ENCODE measurements at regions not wholly inside any gene's neighbourhood (a gene's known extent, or its start where the extent isn't known, plus 50 kb on each side); places are given as distances from the start of the nearest gene placed in this dataset.
"Not testable (repeated sequence)": the region's sequence is repeated elsewhere in the genome, so short reads cannot be mapped to it uniquely, and the experiment has no call there.

DNA sequence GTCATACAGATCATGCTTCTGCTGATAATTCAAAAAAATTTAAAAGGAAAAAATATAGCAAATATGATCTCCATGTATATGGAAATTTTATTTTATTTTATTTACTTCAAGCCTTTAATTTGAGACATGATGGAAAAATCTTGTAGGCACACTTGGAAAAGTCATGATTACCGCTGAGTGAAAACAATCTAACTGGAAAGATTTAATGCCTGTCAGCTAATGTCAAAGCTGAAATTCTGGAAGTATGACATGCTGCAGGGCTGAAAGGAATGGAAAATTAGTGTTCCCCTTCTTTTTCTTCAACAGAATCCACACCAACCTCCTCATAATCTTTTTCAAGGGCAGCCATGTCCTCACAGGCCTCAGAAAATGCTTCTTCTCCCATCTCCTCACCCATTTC is 58.2 kb downstream of the RPRM start:
- TF ChIP-seq, protein P1, sequence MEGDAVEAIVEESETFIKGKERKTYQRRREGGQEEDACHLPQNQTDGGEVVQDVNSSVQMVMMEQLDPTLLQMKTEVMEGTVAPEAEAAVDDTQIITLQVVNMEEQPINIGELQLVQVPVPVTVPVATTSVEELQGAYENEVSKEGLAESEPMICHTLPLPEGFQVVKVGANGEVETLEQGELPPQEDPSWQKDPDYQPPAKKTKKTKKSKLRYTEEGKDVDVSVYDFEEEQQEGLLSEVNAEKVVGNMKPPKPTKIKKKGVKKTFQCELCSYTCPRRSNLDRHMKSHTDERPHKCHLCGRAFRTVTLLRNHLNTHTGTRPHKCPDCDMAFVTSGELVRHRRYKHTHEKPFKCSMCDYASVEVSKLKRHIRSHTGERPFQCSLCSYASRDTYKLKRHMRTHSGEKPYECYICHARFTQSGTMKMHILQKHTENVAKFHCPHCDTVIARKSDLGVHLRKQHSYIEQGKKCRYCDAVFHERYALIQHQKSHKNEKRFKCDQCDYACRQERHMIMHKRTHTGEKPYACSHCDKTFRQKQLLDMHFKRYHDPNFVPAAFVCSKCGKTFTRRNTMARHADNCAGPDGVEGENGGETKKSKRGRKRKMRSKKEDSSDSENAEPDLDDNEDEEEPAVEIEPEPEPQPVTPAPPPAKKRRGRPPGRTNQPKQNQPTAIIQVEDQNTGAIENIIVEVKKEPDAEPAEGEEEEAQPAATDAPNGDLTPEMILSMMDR (IDR thresholded peaks at IDR 0.05; ENCODE audit: low read depth, low read length): no peak
- no peak for DNase-seq (ENCODE audit: extremely low read depth, low read depth)

- TF ChIP-seq, protein P1 (IDR thresholded peaks at IDR 0.05; ENCODE audit: low read depth, low read length): no peak
- DNase-seq (ENCODE audit: extremely low read depth, low read depth): no peak
These were observed 61.5 kb downstream of the RPRM start for GRCh38 chr2:153417077-153417476.

- TF ChIP-seq, protein P1 (IDR thresholded peaks at IDR 0.05; ENCODE audit: low read depth, low read length): no peak
- no peak for DNase-seq (ENCODE audit: extremely low read depth, low read depth)
These were observed 62.5 kb downstream of the RPRM start for GRCh38 chr2:153416071-153416470.

DNA sequence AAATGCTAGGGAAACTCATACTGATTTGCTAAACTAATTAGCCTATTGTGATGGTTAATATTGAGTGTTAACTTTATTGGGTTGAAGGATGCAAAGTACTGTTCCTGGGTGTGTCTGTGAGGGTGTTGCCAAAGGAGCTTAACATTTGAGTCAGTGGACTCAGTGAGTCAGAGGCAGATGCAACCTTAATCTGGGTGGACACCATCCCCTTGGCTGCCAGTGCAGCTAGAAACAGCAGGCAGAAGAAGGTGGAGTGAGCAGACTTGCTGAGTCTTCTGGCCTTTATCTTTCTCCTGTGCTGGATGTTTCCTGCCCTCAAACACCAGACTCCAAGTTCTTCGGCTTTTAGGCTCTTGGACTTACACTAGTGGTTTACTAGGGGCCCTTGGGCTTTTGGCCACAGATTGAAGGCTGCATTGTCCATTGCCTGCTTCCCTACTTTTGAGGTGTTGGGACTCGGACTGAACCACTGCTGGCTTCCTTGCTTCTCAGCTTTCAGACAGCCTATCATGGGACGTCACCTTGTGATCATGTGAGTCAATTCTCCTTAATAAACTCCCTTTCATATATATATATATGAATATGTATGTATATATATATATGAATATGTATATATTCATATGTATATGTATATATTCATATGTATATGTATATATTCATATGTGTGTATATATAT is 69.7 kb downstream of the RPRM start:
- DNase-seq (ENCODE audit: extremely low read depth, low read depth): no peak
- TF ChIP-seq, protein P1 (IDR thresholded peaks at IDR 0.05; ENCODE audit: low read depth, low read length): no peak

DNA sequence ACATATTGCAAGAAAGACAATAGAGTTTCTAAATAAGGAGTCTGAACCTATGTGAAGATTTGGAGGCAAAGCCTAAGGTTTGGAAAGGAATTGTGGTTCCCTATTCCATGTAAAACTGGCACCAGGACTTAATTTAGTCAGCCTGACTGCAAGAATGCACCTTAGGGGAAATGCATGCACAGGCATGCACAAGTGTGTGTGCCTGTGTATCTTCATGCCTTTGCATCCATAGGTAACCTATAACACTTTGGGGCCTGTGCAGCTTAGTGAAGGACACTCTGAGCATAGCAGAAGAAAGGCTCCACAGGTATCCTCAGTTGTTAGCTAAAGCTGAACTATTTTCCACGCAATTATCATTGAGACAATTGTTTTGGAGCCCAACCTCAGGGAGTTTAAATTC is 73.4 kb downstream of the RPRM start:
- DNase-seq (ENCODE audit: extremely low read depth, low read depth): no peak
- TF ChIP-seq, protein P1 (IDR thresholded peaks at IDR 0.05; ENCODE audit: low read depth, low read length): no peak

GRCh38 chr2:153404792-153405191 is 73.8 kb downstream of the RPRM start:
- no peak for DNase-seq (ENCODE audit: extremely low read depth, low read depth)
- TF ChIP-seq, protein P1 (IDR thresholded peaks at IDR 0.05; ENCODE audit: low read depth, low read length): no peak

- DNase-seq (ENCODE audit: extremely low read depth, low read depth): no peak
- TF ChIP-seq, protein P1 (IDR thresholded peaks at IDR 0.05; ENCODE audit: low read depth, low read length): no peak
These were observed 74.6 kb downstream of the RPRM start for GRCh38 chr2:153403940-153404339.

DNA sequence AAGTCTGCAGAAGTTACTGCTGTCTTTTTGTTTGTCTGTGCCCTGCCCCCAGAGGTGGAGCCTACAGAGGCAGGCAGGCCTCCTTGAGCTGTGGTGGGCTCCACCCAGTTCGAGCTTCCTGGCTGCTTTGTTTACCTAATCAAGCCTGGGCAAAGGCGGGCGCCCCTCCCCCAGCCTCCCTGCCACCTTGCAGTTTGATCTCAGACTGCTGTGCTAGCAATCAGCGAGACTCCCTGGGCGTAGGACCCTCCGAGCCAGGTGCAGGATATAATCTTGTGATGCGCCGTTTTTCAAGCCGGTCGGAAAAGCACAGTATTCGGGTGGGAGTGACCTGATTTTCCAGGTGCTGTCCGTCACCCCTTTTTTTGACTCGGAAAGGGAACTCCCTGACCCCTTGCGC is 75.2 kb downstream of the RPRM start:
- not testable (repeated sequence) for DNase-seq (ENCODE audit: extremely low read depth, low read depth)

Measured in AG09319 (cell line).